Hepatocyte (in vitro differentiated cells): ENCODE measurements at regions not wholly inside any gene's neighbourhood (a gene's known extent, or its start where the extent isn't known, plus 50 kb on each side); places are given as distances from the start of the nearest gene placed in this dataset.

Source experiments
- DNase-seq: peaks from one replicate; pipeline ENCODE4 v3.0.0-alpha.2; 2016; ENCODE audit warnings: low spot score
- H2AFZ ChIP-seq: fragments of 200-600 bp; sonication (generic); 2 replicates; pipeline ENCODE4 v1.6.0; 2016; ENCODE audit warnings: antibody characterized with exemption, mild to moderate bottlenecking
- H3K27ac ChIP-seq: fragments of 200-600 bp; sonication (generic); 2 replicates; pipeline ENCODE4 v1.5.1; 2016; ENCODE audit warnings: mild to moderate bottlenecking
- H3K27me3 ChIP-seq: fragments of 200-600 bp; sonication (generic); 2 replicates; pipeline ENCODE4 v1.6.1; 2016
- H3K36me3 ChIP-seq: fragments of 200-600 bp; sonication (generic); replicated peaks from 2 replicates; pipeline ENCODE4 v1.5.1; 2016; ENCODE audit warnings: low read depth; ENCODE audit not compliant: insufficient read depth
- H3K4me1 ChIP-seq: fragments of 200-600 bp; sonication (generic); 2 replicates; pipeline ENCODE4 v1.5.1; 2016; ENCODE audit warnings: mild to moderate bottlenecking, moderate library complexity; ENCODE audit not compliant: insufficient read depth
- H3K4me2 ChIP-seq: fragments of 200-600 bp; sonication (generic); 2 replicates; pipeline ENCODE4 v1.6.0; 2016
- H3K4me3 ChIP-seq: fragments of 200-600 bp; sonication (generic); 2 replicates; pipeline ENCODE4 v1.5.1; 2016; ENCODE audit warnings: mild to moderate bottlenecking
- H3K79me2 ChIP-seq: fragments of 200-600 bp; sonication (generic); 2 replicates; pipeline ENCODE4 v1.6.0; 2017; ENCODE audit warnings: mild to moderate bottlenecking
- H3K9me2 ChIP-seq: fragments of 200-600 bp; sonication (generic); replicated peaks from 2 replicates; pipeline ENCODE4 v1.6.0; 2017; ENCODE audit warnings: mild to moderate bottlenecking; ENCODE audit not compliant: insufficient read depth
- H3K9me3 ChIP-seq: fragments of 200-600 bp; sonication (generic); 2 replicates; pipeline ENCODE4 v1.5.1; 2016; ENCODE audit warnings: low read depth, mild to moderate bottlenecking
- H4K20me1 ChIP-seq: fragments of 200-600 bp; sonication (generic); 2 replicates; pipeline ENCODE4 v1.6.0; 2016; ENCODE audit warnings: mild to moderate bottlenecking; ENCODE audit not compliant: insufficient read depth, poor library complexity, severe bottlenecking
- EZH2 ChIP-seq: fragments of 200-600 bp; sonication (generic); IDR thresholded peaks from 2 replicates; pipeline ENCODE4 v1.6.1; 2016; ENCODE audit warnings: antibody characterized with exemption, mild to moderate bottlenecking, borderline replicate concordance
- EZH2phosphoT487 ChIP-seq: fragments of 200-600 bp; sonication (generic); IDR thresholded peaks from one replicate; pipeline ENCODE4 v1.6.1; 2018; ENCODE audit warnings: antibody characterized with exemption, mild to moderate bottlenecking, low read depth, moderate library complexity; ENCODE audit not compliant: unreplicated experiment, severe bottlenecking
- WGBS: methylation state at CpG from one replicate; pipeline ENCODE4 v1.1.6; 2016; ENCODE audit warnings: low lambda C conversion rate; ENCODE audit errors: missing lambda C conversion rate; 5-methylcytosine and 5-hydroxymethylcytosine counted together
- TF ChIP-seq, protein P1 (sequence below): fragments of 200-600 bp; sonication (generic); IDR thresholded peaks from 2 replicates; pipeline ENCODE4 v1.5.1; 2016; ENCODE audit warnings: antibody characterized with exemption, mild to moderate bottlenecking; ENCODE audit not compliant: poor library complexity

DNA sequence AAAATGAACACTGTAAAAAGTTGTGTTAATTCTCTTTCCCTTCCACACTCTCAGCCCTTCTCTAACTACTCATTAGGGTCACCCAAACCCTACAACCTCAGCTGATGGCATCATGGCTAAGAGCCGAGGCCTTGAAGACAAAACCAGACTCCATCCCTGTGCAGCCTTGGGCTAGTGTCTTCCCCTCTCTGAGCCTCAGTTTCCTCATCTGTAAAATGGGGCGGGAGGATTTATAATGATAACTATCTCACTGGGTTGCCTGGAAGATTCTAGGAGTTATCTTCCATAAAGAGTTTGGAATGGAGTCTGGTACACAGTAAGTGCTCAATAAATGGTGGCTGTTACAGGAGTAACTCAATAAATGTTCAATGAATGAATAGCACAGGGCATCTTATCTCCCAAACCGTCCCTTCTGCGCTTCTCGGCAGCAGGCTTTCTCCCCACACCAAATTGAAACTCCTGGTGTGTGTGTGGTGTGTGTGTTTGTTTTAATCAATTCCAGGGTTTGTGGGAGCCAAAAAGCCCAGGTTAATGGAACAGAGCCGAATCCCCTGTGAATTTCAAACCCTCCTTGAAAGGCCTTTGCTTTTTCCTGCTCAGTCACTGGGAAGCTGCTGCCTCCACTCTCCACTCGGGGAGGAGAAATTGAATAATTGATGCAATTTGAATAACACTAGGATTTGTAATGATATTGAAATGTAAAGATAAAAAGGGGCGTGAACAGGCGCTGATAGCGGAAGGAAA lies 61.2 kb upstream of the FAM222A start:
- no peaks in the 10 kb centered on the region for H3K27me3 ChIP-seq
- no peak for TF ChIP-seq EZH2phosphoT487
- no peak for TF ChIP-seq EZH2
- TF ChIP-seq, protein P1, sequence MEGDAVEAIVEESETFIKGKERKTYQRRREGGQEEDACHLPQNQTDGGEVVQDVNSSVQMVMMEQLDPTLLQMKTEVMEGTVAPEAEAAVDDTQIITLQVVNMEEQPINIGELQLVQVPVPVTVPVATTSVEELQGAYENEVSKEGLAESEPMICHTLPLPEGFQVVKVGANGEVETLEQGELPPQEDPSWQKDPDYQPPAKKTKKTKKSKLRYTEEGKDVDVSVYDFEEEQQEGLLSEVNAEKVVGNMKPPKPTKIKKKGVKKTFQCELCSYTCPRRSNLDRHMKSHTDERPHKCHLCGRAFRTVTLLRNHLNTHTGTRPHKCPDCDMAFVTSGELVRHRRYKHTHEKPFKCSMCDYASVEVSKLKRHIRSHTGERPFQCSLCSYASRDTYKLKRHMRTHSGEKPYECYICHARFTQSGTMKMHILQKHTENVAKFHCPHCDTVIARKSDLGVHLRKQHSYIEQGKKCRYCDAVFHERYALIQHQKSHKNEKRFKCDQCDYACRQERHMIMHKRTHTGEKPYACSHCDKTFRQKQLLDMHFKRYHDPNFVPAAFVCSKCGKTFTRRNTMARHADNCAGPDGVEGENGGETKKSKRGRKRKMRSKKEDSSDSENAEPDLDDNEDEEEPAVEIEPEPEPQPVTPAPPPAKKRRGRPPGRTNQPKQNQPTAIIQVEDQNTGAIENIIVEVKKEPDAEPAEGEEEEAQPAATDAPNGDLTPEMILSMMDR = no peak
- WGBS = 73% methylated on average over 10 of the region's 10 CpGs

GRCh38 chr12:109652977-109653264 lies 60.7 kb upstream of the FAM222A start:
- Histone ChIP-seq H3K27me3 (no peaks in the 10 kb centered on the region), H3K4me3 (no peak overlapping the region), H3K9me3 (no peaks in the 10 kb centered on the region), H4K20me1 (no peaks in the 10 kb centered on the region), H3K36me3 (no peaks in the 10 kb centered on the region), H3K4me2 (no peak overlapping the region), H2AFZ (no peak overlapping the region), H3K9me2 (no peaks in the 10 kb centered on the region), H3K79me2 (no peaks in the 10 kb centered on the region), H3K4me1 (peaks cover 22% of the 10 kb centered on the region), H3K27ac (no peak overlapping the region)
- TF ChIP-seq, protein P1 = no peak
- TF ChIP-seq EZH2 (no peak), EZH2phosphoT487 (no peak)
- no peak for DNase-seq
- WGBS = 78% methylated on average over 2 of the region's 2 CpGs

More for the DNA sequence above, 61.2 kb upstream of the FAM222A start:
- H3K36me3 ChIP-seq = no peaks in the 10 kb centered on the region
- no peak overlapping the region for H3K27ac ChIP-seq
- no peaks in the 10 kb centered on the region for H4K20me1 ChIP-seq
- no peak for DNase-seq
- H3K4me2 ChIP-seq = no peak overlapping the region
- no peak overlapping the region for H3K4me3 ChIP-seq
- no peak overlapping the region for H2AFZ ChIP-seq
- peaks cover 22% of the 10 kb centered on the region for H3K4me1 ChIP-seq
- no peaks in the 10 kb centered on the region for H3K79me2 ChIP-seq
- H3K9me3 ChIP-seq = no peaks in the 10 kb centered on the region
- H3K9me2 ChIP-seq = no peaks in the 10 kb centered on the region

DNA sequence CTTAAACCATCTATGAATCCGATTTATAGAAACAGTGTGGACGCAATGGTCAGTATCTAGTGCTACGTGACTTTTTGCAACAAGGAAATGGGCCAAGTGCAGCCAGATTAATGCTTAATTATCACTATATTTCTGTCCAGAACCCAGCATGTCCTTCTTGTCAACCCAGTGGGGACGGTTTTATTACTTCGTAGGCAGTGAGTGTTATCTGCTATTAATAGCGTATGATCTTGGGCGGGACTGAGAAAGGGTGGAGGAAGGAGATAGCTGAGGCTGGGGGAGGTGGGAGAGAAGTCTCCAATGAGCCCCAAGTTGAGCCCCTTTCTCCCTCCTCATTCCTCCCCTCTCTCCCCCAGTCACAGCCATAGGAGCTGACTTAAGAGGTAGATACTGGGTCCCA lies 59.7 kb upstream of the FAM222A start:
- Histone ChIP-seq H3K27me3 (no peaks in the 10 kb centered on the region), H3K4me1 (peaks cover 17% of the 10 kb centered on the region)

More for the DNA sequence above, 59.7 kb upstream of the FAM222A start:
- Histone ChIP-seq H3K4me2 (no peak overlapping the region), H3K27ac (peak overlapping the region; percentile 20), H3K9me2 (no peaks in the 10 kb centered on the region), H3K4me3 (no peak overlapping the region), H3K36me3 (no peaks in the 10 kb centered on the region), H3K9me3 (no peaks in the 10 kb centered on the region), H4K20me1 (no peaks in the 10 kb centered on the region), H3K79me2 (no peaks in the 10 kb centered on the region), H2AFZ (no peak overlapping the region)
- WGBS = 62% methylated on average over 7 of the region's 7 CpGs
- TF ChIP-seq EZH2 (no peak), EZH2phosphoT487 (no peak)
- TF ChIP-seq, protein P1 = no peak
- no peak for DNase-seq
